HEK293T (cell line): ENCODE measurements at regions not wholly inside any gene's neighbourhood (a gene's known extent, or its start where the extent isn't known, plus 50 kb on each side); places are given as distances from the start of the nearest gene placed in this dataset.

Experiments
- FOXA1 ChIP-seq: fragments of 450-650 bp; IDR thresholded peaks from 2 replicates; pipeline ENCODE4 v1.6.1; 2016; ENCODE audit warnings: mild to moderate bottlenecking
- FOXM1 ChIP-seq: fragments of 450-650 bp; IDR thresholded peaks from 2 replicates; pipeline ENCODE4 v1.6.1; 2017; ENCODE audit warnings: mild to moderate bottlenecking, borderline replicate concordance
- L3MBTL2 ChIP-seq: fragments of 450-650 bp; conservative IDR thresholded peaks from 2 replicates; pipeline ENCODE4 v1.6.1; 2016; ENCODE audit warnings: mild to moderate bottlenecking

DNA sequence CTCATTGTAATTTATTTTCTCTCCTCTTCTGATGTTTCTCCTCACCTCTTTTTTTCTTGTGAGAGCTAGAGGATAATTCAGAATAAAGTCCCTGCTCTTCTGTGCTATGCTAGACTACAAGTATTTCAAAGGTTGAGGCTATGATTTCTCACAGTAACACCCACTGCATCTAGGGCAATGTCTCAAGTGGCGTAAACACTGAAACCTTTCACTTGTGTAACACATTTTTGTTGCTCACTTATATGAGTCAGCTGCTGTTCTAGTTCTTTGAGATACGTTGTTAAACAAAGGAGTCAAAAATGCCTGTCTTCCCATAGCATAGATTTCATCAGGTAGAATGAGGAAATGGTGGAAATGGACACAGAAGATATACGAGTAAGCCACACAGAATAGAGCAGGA lies 305.1 kb upstream of the PITRM1 start:
- TF ChIP-seq FOXA1 (no peak), L3MBTL2 (no peak), FOXM1 (no peak)
